COR-L47 (cell line): ENCODE measurements at regions not wholly inside any gene's neighbourhood (a gene's known extent, or its start where the extent isn't known, plus 50 kb on each side); places are given as distances from the start of the nearest gene placed in this dataset.
"Not testable (repeated sequence)": the region's sequence is repeated elsewhere in the genome, so short reads cannot be mapped to it uniquely, and the experiment has no call there.

Experiments used
- DNase-seq: peaks from one replicate; lab custom pipeline; 2025; lab: John Stamatoyannopoulos, UW

DNA sequence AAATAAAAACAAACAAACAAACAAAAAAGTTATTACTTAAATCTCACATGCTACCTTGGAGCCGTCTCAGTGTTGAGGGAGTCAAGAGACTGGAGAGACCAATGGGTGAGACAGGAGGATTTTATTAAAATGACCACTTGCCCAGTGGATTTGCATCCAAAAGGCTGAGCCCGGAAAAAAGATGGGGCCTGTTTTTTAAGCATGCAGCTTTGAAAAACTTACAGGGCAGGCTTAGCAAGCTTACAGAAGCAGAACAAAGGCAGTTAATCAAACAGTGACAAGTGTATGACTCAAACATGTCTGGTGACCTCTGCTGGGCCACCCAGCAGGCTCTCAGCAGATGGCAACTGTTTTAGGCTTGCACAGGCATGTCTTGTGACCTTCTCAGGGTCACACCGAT is 82.5 kb downstream of the POTEH start:
- DNase-seq: not testable (repeated sequence)

DNA sequence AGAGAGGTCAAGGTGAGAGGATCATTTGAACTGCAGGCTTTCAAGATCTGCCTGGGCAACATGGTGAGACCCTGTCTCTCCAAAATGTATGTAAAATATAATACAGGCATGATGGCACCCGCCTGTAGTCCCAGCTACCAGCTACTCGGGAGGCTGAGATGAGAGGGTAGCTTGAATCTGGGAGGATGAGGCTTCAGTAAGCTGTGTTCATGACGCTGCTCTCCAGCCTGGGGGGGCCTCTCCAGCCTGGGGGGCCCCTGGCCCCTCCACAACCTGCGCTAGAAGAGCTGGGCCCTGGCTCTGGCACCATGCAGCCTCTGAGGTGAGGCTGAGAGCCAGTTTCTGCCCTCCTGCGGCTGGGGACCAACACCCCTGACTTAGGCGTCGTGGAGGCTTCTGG is 85.3 kb downstream of the POTEH start:
- not testable (repeated sequence) for DNase-seq

DNA sequence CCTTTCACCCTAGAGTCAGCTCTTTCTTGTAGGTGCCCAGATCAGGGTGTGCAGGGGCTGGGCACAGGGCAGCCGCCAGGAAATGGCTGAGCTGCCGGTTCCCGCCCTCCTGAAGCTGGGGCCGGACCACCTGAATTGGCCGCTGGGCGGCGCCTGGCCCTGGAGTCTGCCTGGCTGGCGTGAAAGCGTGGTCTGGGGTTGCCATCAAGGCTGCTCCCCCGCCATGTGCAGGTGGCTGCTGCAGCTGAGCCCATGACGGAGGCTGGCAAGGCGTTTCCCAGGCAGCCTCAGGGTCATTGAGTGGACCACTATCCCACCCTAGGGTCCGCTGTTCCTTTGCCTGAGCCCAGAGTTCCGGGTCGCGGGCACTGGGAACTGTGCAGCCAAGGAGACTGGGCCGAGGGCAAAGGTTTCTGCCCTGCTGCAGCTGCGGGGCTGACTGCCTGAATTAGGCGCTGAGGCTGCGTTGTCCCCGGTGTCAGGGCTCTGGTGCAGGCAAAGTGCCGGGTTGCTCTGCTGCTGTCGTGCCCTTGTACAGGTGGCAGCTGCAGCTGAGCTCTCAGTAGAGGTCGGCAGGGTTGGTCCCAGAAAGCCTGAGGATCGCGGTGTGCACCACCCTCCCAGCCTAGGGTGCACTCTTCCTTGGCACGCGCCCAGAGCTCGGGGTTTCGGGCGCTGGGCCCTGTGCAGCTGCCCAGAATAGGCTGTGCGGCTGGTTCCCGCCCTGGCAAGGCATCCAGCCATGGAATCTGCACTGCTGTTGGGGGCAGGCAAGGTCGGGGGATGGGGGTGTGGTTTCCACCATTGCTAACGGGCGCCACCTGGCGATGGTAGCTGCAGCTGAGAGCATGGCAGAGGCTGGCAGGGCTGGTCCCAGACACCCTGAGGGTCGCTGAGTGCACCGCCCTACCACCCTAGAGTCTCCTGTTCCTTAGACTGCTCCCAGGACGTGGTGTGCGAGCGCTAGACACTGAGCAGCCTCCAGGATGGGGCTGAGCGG is 86.1 kb downstream of the POTEH start:
- peak; percentile 73 for DNase-seq

DNA sequence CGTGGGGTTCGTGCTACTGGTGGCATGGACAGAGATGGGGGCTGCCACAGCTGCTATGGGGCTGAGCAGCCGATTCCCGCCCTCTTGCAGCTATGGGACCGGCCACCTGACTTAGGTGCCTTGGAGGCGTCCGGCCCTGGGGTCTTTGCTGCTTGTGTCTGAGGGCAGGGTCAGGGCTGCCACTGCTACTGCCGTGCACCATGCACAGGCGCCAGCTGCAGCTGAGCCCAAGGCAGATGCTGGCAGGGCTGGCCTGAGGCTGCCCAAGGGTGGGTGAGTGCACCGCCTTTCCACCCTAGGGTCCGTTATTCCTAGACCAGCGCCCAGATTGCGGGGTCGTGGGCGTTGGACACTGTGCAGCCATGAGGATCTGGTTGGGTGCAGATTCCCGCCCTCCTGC is 86.9 kb downstream of the POTEH start:
- DNase-seq: not testable (repeated sequence)

DNA sequence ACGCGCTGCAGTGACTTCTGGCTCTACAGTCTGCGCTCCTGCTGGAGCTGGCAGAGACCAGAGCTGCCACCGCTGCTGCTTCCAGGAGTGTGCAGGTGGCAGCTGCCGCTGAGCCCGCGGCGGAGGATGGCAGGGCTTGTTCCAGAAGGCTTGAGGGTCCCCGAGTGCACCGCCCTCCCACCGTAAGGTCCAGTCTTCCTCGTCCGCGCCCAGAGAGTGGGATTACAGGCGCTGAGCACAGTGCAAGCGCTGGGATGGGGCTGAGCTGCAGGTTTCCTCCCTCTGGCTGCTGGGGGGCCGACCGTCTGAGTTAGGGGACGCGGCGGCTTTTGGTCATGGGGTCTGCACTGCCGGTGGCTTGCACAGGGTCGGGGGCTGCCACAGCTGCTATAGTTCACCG is 87.3 kb downstream of the POTEH start:
- not testable (repeated sequence) for DNase-seq

DNA sequence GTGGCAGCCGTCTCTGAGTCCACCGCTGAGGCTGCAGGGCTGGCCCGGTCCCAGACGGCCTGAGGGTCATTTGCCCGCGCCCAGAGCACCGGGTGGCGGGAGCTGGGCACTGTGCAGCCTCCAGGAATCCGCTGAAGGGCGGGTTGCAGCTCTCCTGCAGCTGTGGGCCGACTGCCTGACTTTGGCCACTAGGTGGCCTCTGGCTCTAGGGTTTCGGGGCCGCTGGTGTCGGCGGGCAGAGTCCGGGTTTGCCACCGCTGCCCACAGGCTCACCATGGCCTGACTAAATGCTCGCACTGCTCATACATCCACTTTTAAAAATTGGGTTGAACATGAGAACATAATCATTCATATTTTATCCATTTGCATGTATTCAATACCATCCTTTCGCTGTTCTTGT is 87.7 kb downstream of the POTEH start:
- DNase-seq: not testable (repeated sequence)

DNA sequence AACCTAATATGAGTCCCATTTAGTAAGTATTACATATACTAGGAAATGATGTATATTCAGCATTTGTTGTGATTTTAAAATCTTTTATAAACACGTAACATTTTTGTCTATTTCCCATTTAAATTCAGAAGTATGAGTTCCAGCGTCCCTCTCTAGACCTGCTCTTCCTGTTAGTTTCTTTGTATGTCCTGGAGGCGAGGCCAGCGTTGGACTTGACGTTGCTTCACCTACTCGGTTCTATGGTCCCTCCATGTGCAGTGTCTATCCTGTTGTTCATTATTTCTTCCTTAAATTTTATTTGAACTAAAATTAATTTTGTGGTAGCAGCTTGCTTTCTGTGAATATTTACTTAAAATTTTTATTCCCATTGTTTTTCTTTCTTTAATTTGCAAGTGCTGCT is 88.5 kb downstream of the POTEH start:
- DNase-seq: not testable (repeated sequence)

DNA sequence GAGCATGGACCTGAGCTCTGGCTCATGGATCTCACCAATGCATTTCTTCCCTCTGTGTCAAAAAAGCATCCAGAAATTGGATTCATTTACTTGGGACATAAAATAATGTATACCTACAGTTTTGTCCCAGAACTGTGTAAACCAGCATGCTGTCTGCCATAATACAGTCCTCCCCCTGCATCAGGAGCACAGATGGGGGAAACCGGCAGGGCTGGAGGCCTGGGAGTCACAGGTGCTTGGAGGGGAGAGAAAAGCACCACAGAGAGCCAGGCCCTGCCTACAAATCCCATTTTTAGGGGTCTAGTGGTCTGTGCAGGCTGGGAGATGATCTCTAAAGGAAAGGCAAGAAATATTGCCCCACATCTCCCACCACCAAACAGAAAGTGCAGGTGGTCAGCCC is 91.8 kb downstream of the POTEH start:
- DNase-seq: not testable (repeated sequence)

DNA sequence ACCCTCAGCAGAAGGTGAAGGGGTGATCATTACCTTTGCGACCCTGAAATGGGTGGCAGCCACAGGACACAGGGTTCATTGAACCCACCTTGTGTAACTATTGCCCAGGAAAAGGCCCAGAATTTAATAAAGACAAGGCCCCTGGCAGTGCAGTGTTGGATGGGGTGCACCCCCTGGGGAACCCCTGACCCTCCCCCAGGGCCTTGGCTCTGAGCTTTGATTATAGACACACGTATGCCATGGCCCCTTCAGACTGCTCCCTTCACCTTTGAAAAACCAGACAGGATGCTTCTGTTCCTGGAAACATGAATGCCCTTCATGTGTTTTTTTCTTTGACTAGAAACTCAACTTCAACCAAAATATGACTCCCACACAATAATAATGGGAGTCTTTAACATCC is 93.1 kb downstream of the POTEH start:
- not testable (repeated sequence) for DNase-seq

DNA sequence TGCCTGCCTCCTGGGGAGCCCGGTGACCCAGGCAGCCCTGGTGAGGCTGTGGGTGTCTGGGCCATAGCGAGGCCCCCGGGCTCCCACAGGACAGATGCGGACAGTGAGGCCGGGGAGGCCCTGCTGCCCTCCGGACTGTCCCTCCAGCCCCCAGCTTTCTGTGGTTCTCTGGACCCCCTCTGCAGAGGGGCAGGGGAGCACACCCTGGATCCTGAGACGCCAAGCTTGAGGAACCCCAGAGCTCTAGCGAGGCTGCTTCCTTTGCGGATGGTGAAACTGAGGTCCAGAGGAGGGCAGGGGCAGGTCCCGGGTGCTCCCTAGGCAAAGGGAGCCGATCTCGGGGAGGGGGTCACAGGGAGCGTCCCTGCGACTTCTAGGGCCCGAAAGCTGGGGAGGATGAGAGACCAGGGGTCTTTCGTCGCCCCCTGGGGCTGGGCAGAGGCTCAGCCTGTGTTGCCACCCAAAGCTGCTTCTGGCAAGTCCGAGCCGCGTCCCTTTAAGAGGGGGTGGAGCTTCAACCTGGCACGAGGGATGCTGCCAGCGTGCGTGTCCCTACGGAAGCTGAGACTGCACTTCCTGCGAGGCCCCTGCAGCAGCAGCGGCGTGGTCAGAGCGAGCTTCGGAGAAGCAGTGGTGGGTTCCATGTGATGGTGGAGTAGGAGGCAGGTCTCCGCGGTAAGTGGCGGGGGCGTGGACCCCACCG is 94.7 kb downstream of the POTEH start:
- DNase-seq: not testable (repeated sequence)

DNA sequence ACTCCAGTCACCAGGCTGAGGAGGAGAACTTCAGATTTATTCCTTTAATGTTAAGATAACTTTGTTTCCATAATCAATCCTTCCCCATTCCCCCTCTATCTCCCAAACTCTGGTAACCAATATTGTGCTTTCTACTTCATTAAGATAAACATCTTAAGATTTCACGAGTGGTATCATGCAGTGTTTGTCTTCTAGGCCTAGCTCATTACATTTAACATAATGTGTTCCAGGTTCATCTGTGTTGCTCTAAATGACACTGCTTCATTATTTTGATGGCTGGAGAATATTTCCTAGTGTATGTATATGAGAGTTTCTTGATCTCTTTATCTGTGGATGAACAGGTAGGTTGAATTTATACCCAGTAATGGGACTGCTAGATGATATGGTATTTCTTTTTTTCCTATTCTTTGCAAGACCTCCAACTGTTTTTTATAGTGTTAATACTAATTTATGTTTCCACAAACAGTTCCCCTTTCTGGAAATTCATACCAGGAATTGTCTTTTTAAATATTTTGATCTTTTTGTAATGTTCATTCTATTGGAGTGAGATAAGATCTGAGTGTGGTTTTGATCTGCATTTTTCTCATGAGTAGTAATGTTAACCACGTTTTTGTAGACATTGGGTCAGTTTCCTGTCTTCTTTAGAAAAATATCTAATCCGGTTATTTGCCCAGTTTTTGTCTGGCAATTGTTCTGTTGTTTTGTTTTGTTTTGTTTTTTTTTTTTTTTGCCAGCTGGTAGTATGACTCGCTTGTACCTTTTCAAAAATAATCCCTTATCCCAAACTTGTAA is 97.3 kb downstream of the POTEH start:
- not testable (repeated sequence) for DNase-seq

DNA sequence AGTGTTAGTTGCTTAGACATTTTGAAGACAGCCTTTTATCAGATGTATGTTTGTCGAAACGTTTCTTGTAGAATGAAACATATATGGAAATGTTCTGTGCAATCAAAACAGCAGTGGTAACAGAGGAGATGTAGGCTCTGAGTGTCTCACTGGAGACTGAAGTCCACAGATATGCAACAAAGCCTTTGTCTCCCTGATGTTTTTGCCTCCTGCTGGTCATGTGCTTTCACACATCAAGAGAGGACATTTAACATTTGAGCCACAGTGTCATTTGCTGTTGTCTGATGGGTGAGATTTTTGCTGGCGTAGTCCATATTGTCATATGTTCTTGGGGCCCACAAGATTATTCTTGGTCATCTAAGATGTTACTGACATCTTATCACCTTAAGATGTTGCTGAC is 101.7 kb downstream of the POTEH start:
- DNase-seq: not testable (repeated sequence)

DNA sequence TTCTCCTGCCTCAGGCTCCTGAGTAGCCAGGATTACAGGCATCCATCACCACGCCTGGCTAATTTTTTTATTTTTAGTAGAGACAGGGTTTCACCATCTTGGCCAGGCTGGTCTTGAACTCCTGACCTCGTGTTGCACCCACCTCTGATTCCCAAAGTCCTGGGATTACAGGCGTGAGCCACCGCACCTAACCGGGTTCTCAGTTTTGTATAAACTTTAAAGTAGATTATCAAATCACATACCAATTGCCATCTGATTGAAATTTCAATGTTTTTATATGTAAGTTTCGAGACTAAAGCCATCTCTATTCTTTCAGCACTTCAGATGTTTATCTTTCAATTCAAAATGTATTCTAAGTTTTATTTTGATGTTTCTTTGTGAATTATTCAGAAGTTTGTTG is 110.1 kb downstream of the POTEH start:
- DNase-seq: not testable (repeated sequence)

DNA sequence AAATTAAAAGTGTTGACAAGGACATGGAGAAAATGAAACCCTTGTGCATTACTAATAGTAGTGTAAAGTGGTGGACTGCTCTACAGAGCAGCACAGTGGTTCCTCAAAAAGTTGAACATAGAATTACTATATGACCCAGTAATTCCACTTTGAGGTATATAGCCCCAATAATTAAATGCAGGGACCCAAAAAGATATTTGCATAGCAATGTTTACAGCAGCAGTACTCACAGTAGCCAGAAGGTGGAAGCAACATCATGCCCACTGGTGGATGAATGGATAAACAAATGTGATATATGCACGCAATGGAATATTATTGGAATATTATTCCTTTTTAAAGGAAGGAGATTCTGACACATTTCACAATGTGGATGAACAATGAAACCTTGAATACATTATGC is 121.3 kb downstream of the POTEH start:
- DNase-seq: not testable (repeated sequence)

DNA sequence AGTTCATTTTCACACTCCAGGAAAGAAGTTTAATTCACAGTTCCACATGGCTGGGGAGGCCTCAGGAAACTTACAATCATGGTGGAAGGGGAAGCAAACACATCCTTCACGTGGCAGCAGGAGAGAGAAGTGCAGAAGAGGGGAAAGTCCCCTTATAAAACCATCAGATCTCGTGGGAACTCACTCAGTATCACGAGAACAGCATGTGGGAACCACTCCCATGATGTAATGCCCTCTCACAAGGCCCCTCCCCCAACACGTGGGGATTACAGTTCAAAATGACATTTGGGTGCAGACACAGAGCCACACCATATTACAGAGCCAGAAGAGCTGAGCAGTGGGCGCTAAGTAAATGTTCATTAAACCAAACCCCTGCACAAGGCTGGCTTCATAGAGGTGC is 126.0 kb downstream of the POTEH start:
- DNase-seq: not testable (repeated sequence)

DNA sequence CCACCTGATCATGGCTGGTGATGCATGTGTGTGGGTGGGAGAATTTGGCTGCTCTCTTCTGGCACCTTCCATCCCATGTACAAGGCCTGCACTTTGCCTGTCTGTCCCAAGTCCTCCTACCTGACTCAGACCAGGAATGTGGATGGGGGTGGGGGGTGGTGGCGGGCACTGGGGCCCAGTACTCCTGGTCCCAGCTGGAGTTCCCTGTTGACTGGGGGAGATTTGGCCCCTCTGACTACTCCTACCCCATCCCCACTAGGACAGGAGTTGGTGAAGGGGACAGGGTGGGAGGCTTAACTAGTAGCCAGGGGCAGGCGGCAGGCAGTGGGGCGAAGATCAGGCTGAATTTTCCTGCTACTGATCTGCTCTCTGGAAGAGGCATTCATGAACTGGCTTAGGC is 126.6 kb downstream of the POTEH start:
- not testable (repeated sequence) for DNase-seq

DNA sequence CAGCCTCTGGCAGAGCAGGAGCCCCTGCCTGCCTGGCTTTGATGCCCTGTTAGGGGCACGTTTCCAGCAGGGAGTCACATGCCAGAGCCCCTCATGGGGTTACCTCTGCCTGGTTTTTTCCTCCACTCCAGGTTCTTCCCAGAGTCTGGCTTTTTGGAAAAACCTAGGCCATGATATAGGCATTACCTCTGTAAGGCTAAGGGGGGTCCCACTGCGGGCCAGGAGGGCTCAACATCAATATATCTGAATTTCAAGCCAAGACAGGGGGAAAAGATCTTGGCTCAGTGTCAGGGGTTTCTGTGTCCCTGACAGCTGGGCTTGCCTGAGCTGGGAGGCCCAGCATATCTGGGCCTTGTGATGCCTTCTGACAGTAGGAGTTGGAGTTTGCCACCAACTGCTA is 127.4 kb downstream of the POTEH start:
- DNase-seq: not testable (repeated sequence)

DNA sequence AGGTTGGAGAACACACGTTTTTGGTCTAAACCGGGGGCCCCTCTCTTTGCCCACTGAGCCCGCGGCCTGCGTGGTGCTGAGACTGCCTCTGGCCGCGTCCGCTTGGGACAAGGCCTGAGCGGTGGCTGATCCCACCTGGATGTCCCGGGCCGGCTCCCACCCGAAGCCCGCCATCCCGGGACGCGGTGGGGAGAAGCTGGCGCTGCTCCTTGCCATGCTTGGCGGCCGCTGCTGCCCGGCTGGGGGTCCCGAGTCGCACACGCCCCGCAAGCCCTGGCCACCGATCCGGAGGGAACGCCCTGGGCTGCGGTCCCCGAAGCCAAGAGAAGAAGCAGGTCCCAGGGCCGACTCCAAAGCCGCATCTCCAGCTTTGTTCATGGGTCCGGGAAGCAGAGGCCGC is 130.1 kb downstream of the POTEH start:
- not testable (repeated sequence) for DNase-seq

DNA sequence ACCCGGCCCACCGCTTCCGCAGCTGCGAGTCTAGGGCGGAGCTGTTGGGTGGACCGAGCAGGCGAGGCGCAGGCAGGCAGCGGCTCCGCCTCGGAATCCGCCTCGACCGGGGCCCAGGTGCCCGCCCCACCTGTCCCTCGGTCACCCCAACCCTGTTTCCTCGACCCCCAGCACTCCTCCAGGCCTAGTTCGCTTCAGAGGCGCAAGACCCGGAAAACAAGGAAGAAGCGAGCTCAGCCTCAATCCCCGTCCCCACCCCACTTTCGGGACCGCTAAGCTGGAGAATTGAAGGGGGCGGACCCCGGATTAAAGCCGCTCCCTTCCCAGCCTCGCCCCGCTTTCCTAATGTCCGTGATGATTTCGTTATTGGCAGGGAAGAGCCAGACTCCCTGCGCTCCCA is 131.3 kb downstream of the POTEH start:
- DNase-seq: not testable (repeated sequence)

DNA sequence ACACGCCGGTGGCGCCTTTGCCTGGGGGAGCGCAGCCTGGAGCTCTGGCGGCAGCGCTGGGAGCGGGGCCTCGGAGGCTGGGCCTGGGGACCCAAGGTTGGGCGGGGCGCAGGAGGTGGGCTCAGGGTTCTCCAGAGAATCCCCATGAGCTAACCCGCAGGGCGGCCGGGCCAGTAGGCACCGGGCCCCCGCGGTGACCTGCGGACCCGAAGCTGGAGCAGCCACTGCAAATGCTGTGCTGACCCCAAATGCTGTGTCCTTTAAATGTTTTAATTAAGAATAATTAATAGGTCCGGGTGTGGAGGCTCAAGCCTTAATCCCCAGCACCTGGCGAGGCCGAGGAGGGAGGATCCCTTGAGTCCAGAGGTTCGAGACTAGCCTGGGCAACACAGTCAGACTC is 132.2 kb downstream of the POTEH start:
- DNase-seq: not testable (repeated sequence)

DNA sequence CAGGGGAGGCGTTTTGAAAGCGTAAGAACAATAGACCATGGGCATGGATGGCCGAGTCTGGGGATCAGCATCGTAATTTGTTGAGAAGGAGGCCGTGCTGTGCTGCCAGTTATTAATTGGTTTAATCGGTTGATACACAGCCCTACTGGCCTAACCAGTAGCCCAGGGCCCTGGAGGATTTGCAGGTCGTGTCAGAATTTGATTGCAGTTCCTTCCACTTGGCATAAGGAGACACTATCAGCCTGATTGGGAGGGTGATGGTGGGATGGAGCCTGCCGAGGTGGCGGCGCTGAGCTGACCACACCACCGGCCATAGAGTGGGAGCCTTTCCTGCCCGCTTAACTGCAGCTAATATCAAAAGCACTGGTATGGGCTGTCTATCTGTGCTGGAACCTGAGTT is 133.4 kb downstream of the POTEH start:
- not testable (repeated sequence) for DNase-seq

DNA sequence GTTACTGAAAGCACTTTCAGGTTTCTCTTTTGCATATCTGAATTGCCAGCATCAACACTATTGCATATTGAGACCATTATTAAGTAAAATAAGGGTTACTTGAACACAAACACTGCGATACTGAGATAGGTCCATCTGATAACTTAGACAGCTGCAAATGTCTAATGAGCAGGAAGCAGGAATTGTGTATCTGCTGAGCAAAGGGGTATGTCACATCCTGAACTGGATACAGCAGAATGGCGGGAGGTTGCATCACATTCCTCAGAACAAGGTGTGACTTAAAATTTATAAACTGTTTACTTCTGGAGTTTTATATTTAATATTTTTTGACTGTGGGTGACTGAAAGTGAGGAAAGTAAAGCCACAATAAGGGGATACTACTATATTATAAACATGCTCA is 142.4 kb downstream of the POTEH start:
- DNase-seq: not testable (repeated sequence)
